ENCODE measurements at regions not wholly inside any gene's neighbourhood (a gene's known extent, or its start where the extent isn't known, plus 50 kb on each side); places are given as distances from the start of the nearest gene placed in this dataset.
"Not testable (repeated sequence)": the region's sequence is repeated elsewhere in the genome, so short reads cannot be mapped to it uniquely, and the experiment has no call there.

DNA sequence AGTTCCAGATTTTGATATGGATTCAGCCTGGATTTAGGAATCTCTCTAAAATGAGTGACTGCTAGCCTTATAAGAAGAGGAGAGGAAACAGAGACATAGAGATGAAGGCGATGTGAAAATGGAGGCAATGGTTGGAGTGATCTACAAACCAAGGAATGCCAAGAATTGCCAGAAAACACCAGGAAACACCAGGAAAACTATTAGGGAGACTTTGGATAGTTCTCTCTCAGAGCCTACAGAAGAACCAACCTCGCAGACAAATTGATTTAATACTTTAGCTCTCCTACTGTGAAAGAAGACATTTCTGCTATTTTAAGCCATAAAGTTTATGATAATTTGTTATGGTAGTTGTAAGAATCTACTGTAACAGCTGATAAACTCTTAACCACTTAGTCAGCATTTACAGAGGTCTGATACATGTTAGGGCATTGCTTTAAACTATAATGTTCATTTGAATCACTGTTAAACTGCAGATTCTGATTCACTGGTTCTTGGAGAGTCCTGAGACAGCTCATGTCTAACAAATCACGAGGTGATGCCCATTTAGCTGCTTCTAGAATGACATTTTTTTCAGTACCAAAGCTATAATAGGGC lies 1702.6 kb upstream of the LRRTM1 start:
- intact Hi-C loops (cut with DNase I): no loop called here
- DNase-seq (ENCODE audit: low spot score): no peak

GRCh38 chr2:82005889-82006288 lies 1701.3 kb upstream of the LRRTM1 start:
- intact Hi-C loops (cut with DNase I); DNase-seq (ENCODE audit: low spot score): not testable (repeated sequence)

DNA sequence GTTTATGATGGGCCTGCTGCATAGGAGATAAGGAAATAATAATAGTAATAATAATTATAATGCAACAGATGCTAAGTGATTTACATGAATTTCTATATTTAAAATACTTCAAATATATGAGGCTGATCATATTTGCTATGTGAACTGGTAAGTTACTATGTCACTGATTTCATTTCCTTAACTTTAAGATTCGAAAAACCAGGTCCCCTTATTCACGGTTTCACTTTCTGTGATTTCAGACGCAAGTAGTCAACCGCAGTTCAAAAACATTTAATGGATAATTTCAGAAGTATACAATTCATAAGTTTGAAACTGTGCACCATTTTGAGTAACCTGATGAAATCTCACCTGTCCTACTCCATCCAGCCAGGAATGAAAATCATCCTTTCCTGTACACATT lies 1697.1 kb upstream of the LRRTM1 start:
- DNase-seq (ENCODE audit: low spot score): no peak
- intact Hi-C loops (cut with DNase I): no loop called here

GRCh38 chr2:82000606-82001005 lies 1696.1 kb upstream of the LRRTM1 start:
- intact Hi-C loops (cut with DNase I): no loop called here
- no peak for DNase-seq (ENCODE audit: low spot score)

GRCh38 chr2:81996332-81996731 lies 1691.8 kb upstream of the LRRTM1 start:
- DNase-seq (ENCODE audit: low spot score): no peak

DNA sequence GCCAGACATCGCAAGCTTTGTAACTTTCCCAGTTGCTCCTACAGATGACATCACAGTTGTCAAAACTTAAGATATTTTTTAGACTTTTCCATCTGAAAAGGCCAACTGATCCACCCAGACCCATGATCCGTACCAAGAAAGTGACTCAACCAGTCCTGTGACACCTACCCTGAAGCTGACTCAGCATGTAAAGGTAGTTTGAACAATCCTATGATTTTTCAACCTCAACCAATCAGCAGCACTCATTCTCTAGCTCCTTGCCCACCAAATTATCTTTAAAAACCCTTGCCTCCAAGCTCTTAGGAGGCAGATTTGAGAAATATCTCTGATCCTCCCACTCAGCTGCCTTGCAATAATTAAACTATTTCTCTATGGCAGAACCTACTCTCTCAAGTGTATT lies 1686.7 kb upstream of the LRRTM1 start:
- no peak for DNase-seq (ENCODE audit: low spot score)
- intact Hi-C loops (cut with DNase I): no loop called here

More at GRCh38 chr2:81996332-81996731, 1691.8 kb upstream of the LRRTM1 start:
- intact Hi-C loops (cut with DNase I): loop anchor here in 1 of 2 donors (2.0 kb wide), 1 partner anchor 40 kb away; no protein-coding TSS in a partner anchor

DNA sequence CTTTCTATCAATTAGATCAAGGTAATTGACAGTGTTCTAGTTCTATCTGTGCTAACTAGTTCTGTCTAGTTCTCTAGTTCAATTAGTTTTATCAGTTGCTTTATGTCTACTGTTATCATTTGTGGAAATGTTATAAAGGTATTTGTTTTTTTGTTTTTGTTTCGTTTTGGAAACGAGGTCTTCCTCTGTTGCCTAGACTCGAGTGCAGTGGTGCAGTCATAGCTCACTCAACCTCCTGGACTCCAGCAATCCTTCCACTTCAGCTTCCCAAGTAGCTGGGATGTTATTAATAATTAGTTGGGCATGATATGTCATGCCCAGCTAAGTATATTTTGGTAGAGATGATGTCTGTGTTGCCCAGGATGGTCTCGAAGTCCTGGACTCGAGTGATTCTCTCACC lies 1682.8 kb upstream of the LRRTM1 start:
- intact Hi-C loops (cut with DNase I): no loop called here
- DNase-seq (ENCODE audit: low spot score): no peak

- peak; percentile 80 for DNase-seq (ENCODE audit: low spot score)
- intact Hi-C loops (cut with DNase I): no loop called here
Observed at GRCh38 chr2:81984969-81985637, 1680.6 kb upstream of the LRRTM1 start.

DNA sequence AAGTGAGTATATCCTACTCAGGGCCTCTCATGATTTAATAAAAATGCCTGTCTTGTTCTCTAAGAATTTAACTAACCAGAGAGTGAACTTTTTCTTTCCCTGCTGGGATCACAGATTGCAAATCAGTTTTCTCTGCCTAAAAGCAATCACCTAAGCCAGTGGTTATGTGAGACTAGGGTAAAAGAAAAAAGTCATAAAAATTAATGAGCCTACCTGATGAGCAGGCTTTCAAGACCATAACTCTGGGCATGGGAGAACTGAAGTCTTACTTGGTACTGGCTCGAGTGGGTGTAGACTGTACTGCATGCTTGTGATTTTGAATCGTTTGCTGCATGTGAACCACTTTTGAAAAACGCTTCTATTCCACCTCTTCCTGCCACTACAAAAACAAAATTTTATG lies 1677.0 kb upstream of the LRRTM1 start:
- intact Hi-C loops (cut with DNase I): no loop called here
- no peak for DNase-seq (ENCODE audit: low spot score)

- intact Hi-C loops (cut with DNase I): no loop called here
Observed at GRCh38 chr2:81979086-81979485, 1674.5 kb upstream of the LRRTM1 start.

GRCh38 chr2:81976998-81977397 lies 1672.4 kb upstream of the LRRTM1 start:
- intact Hi-C loops (cut with DNase I): no loop called here
- DNase-seq (ENCODE audit: low spot score): no peak

More at GRCh38 chr2:81979086-81979485, 1674.5 kb upstream of the LRRTM1 start:
- no peak for DNase-seq (ENCODE audit: low spot score)

GRCh38 chr2:81974216-81974615 lies 1669.7 kb upstream of the LRRTM1 start:
- DNase-seq (ENCODE audit: low spot score): no peak
- intact Hi-C loops (cut with DNase I): no loop called here

DNA sequence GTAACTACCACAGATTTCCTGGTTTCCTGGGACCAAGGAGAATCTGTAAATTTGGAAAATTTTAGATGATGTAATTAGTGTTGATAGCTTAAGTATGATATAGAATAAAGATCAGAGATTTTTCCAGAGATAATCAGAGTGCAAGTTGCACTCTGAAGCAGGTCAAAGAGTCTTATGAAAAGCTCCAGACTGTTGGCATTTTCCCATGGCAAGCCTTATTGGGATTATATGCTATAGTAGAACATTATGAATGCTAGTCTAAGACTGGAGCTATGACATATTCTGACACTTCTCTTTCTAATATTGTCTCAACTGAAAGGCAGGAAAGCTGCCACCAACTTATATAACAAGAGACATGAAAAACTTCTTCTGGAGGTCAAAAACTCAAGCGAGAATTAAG lies 1638.3 kb upstream of the LRRTM1 start:
- DNase-seq (ENCODE audit: low spot score): no peak
- intact Hi-C loops (cut with DNase I): no loop called here

DNA sequence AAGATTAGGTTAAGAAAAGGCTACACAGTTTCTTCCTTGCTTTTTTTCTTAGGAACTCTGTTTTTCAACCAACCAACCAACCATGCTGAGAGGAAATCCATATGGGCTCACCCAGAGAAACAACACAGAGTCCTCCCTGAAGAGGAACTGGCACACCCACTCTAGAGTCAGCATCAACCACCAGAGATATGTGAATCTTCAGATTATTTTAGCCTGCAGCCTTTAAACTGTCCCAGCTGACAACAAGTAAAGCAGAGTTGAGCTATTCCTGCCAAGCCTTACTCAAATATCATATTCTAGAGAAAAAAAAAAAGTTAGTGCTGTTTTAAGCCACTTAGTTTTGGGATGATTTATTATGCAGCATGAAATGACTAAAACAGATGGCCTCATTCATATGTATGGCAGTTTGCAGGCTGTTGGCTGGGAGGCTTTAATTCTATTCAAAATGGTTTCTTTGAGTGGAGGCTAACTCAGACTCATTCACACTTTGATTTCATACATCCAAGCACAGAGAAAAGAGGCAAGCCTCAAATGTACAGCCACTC lies 1637.7 kb upstream of the LRRTM1 start:
- no peak for DNase-seq (ENCODE audit: low spot score)
- intact Hi-C loops (cut with DNase I): no loop called here

DNA sequence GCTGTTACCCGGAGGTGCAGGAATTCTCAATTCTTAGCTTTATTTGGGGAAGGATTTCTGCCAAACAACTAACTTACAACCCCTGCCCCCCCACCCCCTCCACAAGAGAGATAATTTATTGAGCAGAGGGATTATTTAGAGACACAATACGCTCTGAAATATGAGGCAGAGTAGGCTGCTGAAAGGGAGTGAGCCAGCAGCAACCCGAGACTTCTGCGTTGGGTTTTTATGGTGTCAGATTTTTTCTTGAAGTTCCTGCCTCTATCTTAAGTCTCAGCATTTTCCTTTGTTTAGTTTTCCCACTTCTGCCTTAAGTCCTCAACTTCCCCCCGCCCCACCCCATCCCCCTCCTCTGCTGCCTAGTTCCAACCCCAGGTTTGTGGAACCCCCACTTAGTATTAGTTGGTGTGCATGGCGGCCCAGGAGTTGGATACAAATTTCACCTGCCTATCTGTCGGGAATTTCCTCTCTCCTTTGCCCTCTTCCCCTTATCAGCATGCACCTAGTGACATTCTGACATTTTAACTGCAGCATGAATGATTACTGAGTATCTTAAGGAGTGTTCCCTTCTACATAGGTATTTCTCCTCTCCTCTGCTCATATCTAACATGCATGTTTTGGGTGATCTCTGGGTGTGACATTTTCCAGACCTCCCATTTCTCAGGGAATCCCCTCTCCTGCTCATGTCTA lies 1635.9 kb upstream of the LRRTM1 start:
- intact Hi-C loops (cut with DNase I): no loop called here
- no peak for DNase-seq (ENCODE audit: low spot score)

DNA sequence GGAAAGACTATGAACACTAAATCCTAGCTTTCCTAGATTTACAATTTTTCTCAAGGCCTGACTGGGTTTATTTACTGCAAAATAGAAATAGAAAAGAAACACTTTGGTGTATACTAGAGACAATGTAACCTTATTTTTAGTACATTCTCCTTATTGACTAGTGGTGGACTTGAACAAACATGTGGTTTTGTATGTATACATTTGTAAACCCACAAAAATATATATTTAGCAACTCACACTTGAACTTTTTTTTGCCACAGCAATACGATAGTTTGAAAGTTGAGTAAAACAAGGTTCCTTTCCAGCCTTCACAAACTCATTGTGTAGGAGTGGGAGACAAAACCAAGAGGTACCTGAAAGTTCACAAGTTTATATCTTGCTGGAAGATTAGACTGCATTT lies 1633.4 kb upstream of the LRRTM1 start:
- no peak for DNase-seq (ENCODE audit: low spot score)
- intact Hi-C loops (cut with DNase I): no loop called here

GRCh38 chr2:81903534-81903933 lies 1599.0 kb upstream of the LRRTM1 start:
- DNase-seq (ENCODE audit: low spot score): no peak
- intact Hi-C loops (cut with DNase I): no loop called here

GRCh38 chr2:81901017-81901416 lies 1596.5 kb upstream of the LRRTM1 start:
- intact Hi-C loops (cut with DNase I): no loop called here
- no peak for DNase-seq (ENCODE audit: low spot score)

- intact Hi-C loops (cut with DNase I): no loop called here
- DNase-seq (ENCODE audit: low spot score): no peak
Observed at GRCh38 chr2:81895620-81896250, 1591.2 kb upstream of the LRRTM1 start.

- intact Hi-C loops (cut with DNase I): no loop called here
- DNase-seq (ENCODE audit: low spot score): no peak
Observed at GRCh38 chr2:81894451-81894990, 1590.0 kb upstream of the LRRTM1 start.
